NCI-H526 (cell line): ENCODE measurements at regions not wholly inside any gene's neighbourhood (a gene's known extent, or its start where the extent isn't known, plus 50 kb on each side); places are given as distances from the start of the nearest gene placed in this dataset.

Source experiments
- DNase-seq, 2 experiments: peaks; one replicate each; lab custom pipeline; 2025; lab: John Stamatoyannopoulos, UW

DNA sequence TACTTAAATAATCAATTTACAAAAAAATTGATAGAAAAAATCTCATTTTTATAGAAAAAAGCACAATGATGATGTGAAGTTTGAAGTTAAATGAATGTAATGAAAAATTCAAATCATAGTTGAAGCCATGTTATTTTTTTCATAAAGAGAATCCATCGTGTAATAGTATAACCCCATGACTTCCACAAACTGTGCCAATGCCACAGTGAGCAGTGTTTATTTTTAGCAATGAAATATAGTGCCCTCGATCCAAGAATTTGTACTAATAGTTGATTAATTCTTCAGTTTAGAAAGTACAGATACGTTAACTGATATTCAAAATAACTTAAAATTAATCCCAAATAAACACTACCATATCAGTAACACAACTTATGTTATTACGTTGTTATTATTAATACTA, 225.9 kb downstream of the PTPRC start:
- DNase-seq = no peak

DNA sequence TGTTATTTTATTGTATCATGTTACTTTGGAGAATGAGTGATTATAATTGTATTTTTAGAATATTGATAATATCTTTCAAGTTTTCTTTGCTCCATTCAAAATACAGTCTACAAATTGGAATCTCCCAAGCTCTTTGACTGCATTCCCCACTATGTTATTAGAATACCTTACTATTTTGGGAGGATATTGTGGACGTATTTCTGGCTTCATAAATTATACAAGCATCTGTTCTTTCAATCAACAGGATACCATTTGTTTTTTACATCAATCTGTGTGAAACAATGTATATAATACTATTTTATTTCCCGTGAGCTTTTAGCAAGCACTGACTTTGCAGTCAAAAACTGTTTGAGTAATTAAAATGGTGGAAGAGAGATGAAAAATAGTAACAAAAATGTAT, 226.5 kb downstream of the PTPRC start:
- no peak for DNase-seq

DNA sequence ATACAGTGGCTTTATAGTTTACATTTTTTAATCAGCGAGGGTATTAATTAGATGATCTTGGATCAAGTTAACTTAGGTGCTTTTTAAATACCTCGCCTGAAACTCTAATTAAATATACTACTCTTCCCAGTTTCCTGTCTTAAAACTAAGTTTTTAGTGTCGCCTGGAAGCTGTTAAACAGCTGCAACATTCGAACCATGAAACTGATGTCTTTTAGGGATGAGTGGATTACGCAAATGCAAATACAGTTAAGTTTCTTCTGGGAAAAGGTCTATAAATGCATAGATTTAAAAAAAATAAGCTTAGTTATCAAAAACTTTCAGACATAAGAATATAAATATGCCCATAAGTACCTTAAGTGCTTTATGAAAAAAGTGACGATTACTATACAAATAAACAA, 228.3 kb downstream of the PTPRC start:
- no peak for DNase-seq

DNA sequence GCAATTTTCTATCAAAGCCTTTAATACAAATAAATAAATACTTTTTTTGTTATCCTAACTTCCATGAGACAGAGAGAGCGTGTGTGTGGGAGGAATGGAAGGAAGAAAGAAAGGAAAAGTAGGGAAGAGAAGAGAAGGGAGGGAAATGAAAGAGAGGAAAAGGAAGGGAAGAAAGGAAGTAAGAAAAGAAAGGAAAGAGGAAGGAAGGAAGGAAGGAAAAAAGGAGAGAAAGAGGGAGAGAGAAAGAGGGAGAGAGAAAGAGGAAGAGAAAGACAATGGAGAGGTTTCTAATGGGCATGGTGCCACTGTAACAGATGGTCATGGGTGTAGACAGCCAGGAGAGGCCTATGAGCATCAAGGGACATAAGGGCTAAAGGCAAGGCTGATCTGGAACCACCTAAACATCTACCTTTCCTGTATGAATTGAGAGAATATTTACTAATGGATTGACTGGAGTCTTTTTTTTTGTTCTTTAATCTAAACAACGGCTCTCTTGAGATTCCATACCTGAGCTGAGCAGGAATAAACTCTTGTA, 234.9 kb downstream of the PTPRC start:
- DNase-seq = no peak

DNA sequence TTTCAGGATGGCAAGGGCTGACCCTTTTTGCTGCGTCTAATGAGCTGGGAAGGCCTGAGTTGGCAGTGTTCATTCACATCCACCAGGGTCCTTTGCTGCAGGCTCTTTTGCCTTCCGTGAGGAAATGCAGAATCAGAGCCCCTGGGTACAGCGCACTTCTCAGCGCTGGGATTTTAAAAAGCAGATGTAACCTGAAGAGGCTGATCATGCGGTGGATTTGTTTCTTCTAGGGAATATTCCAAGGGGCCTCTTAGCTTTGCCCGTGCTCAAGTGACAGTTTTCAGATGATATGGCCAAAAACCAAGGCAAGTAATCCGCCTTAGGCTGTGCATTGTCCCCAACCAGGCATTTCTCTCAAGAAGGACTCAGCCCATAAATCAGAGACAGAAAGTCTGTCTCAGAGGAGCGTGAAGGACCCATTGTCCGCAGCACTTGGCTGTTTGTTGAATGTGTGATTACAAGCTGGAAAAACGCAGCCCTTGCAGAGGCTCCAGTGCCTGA, 237.6 kb downstream of the PTPRC start:
- DNase-seq = no peak

DNA sequence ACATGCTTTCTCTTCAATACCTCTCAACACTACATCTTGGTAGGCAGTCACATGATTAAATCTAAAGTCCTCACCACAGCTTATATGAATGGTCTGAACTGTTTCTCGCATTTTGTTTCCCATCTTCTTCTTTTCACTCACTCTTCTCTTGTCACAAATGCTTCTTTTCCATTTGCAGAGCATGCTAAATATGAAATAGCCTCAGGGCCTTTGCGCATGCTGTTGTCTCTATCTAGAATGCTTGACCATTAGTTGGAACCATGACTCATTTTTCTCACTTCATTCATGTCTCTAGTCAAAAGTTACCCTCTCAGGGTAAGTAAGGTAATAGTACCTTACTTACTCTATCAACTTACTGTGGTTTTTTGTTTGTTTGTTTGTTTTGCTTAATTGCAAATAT, 239.7 kb downstream of the PTPRC start:
- DNase-seq = no peak

DNA sequence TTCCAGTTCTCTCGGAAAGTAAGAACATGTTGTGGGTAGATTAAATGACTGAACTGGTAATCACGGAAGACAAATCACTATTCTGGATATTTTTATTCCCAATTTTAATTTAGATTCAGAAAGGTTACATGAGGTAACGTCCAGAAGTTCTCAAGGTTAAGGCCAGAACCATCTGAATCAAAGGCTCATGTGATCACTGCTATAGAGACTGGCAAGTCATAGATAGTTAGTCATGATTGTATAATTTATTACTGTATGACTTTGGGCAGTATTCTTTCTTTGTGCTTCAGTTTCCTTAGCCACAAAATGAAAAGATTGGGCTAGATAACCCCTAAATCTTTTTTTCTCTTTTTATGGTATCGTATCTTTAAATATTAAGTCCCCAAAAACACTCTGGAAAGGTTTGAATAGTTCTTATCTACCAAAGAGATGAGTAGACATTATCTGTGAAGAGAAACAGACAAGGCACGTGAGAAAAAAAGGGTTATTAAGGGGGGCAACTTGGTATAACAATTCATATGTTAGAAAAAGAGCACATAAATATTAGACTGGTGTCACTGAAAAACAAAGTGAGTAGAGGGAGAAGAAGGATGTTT, 241.0 kb downstream of the PTPRC start:
- DNase-seq = no peak

DNA sequence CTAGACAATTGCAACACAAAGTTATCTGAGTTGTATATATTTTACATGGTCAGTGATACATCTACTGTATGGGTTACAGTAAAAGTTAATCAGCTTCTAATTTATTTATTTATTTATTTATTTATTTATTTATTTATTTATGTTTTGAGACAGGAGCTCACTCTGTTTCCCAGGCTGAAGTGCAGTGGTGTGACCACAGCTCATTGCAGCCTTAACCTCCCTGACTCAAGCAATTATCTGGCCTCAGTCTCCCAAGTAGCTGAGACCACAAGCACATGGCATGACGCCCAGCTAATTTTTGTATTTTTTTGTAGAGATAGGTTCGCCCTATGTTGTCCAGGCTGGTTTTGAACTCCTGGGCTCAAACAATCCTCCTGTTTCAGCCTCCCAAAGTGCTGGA, 241.6 kb downstream of the PTPRC start:
- no peak for DNase-seq

DNA sequence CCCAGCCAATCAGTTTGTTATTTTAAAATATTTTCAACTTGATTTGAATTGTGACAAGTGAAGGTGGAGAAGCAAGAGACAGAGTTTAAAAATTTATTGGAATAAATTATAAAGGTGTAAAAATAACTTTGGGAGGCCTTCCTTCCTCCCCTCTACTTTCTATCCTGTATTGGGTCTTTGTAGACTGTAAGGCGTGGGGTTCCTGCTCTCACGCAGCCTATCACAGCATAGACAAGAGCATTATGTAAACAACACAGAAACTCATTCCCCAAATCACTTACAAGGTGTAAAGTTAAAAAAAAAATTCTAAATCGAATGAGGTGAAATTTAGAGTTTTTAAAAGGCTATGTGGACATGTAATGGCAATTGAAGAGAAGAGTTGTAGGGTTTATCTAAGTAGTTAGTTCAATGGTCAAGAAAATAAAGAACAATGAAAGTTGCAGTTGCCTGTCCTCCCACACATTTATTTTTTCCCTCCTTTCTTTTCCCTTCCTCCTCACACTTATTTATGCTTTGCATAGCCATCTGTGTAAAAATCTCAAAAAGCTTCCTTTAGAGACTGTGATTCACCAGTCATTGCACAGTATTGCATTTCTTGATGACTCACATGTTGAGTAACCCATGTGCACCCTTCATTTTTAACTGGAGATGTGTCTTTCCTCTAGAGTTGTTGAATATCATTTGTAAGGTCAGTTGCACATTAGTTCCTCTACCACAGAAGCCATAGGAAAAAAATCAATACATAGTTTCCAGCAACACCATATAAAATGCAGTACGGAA, 242.2 kb downstream of the PTPRC start:
- DNase-seq = no peak

DNA sequence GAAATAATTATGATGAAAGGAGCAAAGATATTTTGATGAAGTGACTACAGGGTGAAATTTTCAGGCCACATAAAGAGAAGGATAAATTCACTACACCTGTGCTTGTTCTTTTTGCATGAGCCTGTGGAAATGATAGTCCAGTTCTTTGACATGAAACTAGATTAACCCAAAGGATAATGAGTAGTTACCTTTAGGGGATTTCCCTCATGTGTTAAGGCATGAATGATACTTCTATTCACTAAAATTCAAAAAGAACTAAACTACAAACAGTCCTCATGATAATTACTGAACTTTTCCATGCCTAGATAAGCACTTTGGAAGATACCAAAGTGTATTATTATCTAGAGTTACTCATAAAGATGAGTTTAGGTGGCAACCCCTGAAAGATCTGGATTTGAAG, 244.3 kb downstream of the PTPRC start:
- no peak for DNase-seq

DNA sequence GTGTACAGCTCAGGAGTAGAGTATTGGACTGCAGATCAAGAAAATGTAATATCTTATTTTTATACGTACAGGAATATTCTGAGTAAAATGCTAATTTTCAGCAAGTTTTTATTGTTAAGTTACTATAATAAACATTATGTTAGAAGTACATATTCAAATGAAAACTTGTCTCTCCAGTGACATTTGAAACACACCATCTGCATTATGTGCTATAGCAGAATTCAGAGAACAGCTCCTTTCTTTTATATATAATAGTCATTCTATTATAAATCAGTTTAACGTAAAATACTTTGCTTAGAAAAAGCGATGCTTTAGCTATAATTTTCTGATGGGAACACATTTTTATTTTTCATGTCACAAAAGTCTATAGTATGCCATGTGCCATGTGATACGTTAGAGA, 249.0 kb downstream of the PTPRC start:
- no peak for DNase-seq

DNA sequence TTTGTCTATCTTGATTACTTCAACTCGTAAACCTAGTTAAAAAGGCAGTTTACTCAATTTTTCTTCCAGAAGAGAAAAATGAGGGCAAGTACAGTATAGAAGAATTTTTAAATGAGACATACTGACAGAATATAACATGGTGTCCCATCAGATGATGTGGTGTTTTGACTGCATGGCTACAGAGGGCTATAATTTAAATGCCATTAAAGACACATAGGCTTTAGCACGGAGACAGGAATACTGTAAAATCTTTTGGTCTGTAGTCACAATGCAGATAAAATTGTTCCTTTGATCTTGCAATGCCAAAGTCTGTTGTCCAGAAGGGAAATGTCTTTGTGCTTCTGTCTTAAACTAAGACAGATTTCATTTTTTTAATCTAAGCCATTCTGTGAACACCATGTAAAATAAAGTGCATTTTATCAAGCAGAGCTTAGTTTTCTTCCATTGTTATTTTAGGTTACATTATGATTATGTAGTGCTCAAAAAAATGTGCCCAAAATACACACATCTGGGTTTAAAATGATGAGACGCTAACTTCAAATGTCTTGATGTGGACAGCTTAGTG, 249.6 kb downstream of the PTPRC start:
- DNase-seq = no peak

DNA sequence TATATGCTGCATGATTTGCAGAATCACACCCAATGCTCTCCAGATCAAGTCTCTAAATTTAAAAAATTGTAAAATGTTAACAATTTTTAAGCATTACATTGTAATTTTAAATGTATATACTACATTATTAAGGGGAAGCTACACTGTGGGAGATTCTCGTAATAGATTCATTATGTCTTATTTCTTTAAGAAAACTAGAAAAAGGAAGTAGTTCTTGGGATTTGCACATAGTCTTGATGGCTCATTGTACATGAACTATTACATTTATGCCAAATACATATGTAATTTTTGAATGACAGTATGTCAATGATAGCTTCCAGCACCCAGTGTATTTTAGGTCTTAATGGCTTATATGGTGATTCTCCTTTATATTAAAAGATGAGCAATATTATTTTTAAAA, 250.3 kb downstream of the PTPRC start:
- DNase-seq = no peak

DNA sequence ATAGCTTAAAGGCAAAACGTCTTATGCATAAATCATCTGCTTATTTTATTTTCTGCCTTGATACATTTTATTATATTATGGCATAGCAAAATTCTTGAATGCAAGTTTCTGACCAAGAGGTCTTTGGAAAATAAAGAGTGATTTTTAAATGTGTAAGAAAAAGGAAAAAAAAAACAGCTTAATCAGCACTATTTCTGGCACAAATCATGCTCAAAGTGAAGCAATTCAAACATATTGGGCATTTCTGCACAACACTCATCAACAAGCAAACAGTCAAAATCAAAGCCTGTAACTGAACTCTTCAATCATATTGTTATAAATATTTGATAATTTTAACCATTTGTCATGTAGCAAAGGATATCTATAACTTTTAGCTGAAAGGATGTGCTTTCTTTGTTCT, 250.9 kb downstream of the PTPRC start:
- no peak for DNase-seq

DNA sequence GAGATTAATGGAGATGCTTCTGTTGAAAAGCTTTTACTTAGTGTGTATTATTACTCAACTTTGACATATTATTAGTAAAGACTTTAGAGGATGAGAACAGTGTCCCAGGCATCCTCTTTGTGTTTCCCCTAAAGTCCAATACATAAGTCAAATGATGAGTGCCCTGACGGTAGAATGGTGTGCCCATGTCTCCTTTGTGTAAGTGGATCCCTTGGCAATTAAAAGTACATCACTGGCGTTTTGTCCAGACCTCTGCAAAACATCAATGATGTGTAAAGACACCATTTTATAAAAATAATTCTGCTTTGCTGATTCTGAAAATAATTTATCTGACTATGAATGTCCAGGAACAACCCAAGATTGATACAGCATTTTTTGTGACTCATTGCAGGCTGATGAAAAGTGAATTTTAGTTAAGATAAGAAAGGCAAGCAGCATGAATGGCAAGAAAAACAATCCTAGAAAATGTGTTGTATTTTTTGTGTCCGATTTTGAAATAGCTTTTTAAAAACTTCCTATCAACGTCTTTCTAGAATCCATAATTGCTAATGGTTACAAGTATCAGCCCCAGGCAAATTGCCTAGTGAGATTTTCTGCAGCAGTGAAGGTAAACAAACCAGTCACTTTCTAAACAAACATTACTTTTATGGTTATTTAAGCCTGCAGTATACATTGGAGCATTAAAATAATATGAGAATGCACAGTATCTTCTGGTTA, 251.5 kb downstream of the PTPRC start:
- peak in 1 of 2 experiments; percentile 11 for DNase-seq

DNA sequence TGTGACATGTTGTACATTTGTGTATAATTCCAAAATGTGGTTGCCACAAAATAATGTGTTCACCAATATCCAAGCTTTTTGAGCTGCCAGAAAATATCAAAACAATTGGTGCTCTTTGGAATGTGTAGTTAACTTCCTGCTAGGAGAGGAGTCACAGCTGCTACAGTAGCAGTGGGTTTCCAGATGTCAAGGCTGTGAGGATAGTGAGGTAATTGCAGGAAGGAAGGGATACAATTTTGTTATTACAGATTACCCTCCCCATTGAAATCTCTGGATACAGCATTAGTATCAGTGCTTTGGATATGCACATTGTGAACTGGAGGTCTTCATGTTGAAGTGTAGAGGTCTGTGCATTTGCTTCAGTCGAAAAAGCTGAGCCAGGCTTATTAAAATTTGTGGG, 253.2 kb downstream of the PTPRC start:
- no peak for DNase-seq

DNA sequence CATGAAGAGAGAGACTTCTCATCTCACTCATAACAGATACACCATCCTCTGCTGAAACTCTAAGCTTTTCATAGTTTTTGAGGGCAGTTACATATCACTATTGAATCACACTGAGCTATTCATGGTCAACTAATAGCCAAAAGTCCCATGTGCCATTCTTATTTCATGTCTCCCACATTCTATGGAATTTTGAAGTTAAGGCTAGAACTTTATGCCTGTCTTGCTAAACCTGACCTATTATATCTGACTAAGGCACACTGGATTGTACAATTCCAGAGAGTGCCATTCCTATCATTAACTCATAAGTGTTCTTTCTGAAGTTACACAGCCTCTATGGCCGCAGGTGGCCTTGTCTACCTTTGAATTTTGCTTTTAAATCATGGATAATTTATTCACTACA, 254.3 kb downstream of the PTPRC start:
- DNase-seq = no peak

DNA sequence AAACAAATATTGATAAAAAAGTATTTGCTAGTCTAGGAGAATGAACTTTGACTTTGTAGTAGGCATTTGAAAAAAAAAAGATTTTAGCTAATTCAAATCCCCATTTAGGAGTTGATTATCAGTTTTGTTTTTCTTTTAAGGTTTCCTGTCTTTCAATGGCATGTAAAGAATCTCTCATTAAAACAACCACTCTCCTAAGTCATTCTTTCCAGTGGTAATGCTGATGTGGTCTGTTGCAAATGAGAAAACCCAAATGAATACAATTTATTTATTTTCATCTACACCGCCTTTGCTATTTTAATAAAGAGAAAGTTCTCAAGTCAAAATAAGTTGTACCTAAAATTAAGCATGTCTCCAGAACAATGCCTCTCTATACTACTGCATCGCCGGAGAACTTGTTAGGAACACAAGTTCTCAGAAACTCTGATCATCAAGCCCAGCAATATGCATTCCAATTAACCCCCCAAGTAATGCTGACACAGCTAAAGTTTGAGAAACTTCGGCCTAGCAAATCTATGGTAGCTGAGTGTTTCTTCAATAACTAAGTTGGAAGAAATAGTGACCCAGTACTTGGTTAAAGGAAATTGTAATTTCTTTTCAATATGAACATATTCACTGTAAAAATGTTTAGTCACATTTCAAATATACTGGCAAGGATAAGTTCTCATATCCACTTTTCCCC, 255.1 kb downstream of the PTPRC start:
- DNase-seq = no peak

DNA sequence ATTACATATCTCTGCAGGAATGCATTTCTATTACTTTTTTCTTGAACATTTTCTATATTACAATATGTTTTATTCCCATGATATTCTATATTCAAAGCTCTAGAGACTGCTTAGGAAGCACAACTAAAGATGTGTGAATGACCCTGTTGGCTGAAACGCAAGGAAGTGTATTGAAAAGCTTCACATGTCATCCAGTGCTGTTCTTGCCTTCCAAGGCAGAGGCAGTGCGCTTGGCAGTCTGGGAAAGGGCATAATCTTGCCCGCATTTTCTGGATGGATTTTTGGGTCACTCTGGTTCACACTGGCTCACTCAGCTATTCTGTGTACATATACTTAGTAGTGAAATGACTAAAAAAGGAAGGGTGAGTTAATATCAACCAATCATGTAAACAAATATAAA, 262.4 kb downstream of the PTPRC start:
- DNase-seq = no peak

DNA sequence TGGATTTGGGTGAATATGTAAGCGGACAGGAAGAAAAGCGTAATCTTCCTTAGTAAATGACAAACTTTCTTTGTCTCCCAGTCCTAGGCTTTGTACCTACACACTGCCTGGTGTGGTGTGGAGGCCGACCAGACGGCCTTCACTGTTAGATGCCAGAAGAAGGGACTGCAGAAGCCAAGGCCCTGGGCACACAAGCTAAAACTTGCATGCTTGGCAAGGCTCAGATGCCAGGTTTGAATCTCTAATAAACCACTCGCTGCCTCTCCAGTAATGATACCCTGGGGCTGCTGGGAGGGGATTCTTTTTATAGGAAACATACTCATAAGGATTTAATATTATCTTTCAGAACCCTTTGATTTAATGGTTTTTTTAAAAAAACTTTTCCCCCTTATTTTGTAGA, 263.8 kb downstream of the PTPRC start:
- DNase-seq = no peak

DNA sequence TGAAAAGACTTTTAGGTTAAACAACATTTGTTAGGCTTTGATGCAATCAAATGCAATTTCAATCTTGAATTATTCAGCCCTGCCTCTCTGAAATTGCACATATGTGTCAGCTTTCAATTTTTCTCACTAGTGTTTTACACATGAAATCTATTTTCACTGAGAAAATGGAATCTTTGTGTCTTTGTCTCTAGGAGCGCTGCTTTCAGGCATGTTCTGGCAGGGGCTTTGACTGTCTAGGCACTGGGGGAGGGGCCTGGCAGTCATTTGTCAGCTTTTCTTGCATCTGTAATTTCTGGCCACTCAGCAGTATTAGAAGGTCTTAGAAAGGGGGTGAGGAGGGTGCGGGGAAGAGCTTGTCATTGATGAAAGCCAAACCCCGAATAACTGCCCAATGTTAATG, 264.4 kb downstream of the PTPRC start:
- no peak for DNase-seq

DNA sequence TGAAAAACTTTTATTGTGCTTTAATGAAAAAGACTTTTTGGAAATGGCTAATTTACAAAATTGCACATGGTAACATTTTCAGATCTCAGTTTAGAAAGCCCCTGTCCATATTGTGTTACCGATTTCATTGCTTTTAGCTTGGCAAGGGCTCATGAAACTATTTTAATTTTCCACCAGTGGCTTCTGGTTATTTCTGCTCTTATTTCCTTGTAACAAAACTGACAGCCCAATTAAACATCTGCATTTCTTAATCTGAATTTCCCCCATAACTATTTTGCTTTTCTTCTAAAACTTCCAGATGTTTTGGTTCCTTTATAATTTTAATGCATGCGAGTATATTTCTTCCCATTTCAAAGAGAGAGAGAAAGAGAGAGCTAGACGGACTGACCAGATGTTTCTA, 264.8 kb downstream of the PTPRC start:
- no peak for DNase-seq
